GM19240 (cell line): ENCODE measurements at regions not wholly inside any gene's neighbourhood (a gene's known extent, or its start where the extent isn't known, plus 50 kb on each side); places are given as distances from the start of the nearest gene placed in this dataset.

Experiments
- DNase-seq: peaks from one replicate; pipeline ENCODE4 v3.0.0; 2011; ENCODE audit warnings: low spot score; ENCODE audit not compliant: insufficient read length

DNA sequence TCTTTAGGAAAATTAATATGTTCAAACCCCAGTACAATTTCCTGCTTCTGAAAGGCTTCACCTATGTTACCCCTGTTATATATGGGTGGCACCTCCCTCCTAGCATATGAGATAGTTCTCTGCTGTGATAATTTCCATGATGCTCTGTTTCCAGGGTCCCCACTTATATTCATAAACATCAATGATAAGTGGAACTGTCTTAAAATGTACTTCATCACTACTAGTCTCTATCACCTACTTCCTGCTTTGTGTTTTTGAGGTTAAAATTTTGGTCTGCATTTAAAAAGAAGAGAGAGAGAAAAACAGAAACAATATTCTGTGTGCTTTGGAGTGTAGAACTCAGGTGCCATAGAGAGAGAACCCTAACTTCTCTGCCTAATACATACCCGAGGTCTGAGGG, 234.7 kb downstream of the HTR1A start:
- DNase-seq: no peak

DNA sequence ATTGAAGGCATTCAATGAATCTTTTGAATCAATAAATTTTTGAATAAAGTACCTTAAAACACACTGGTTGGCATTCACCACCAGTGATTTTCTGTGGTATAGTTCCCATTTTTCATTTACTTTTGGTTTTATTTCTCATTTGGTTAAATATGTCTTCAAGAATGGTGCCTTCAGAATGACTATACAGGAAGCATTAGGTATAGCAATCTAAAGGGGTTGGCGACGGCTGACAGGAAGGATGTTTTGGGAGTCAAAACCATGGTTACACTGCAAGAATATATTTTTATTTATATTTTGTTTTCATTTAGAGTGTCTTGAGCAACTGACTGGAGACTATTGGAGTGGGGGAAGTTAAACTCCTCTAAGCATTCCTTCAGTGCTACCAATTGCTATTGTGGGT, 235.7 kb downstream of the HTR1A start:
- no peak for DNase-seq

DNA sequence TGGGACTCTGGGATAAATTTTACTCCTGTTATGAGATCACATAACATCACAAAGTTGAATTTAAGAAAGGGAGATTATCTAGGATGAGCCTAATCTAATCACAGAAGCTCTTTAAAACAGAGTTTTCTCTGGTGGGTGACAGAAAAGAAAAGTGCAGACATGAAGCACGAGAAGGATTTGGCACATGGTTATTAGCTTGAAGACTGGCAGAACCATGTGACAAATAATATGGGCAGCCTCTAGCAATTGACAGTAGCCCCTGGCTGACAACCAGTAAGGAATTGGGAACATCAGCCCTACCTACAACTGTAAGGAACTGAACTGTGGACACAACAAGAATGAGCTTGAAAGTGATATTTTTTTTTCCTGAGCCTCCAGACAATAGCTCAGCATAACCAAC, 243.1 kb downstream of the HTR1A start:
- no peak for DNase-seq

DNA sequence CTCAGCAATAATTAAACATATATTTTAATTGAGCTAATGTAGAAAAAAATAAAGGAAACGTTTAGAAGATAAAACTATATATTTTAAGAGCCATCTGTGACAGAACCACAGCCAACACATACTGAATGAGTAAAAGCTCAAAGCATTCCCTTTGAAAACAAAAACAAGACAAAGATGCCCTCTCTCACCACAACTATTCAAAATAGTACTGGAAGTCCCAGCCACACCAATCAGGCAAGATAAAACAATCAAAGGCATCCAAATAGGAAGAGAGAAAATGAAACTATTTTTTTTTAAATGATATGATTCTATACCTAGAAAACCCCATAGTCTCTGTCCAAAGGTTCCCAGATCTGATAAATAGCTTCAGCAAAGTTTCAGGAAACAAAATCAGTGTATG, 262.0 kb downstream of the HTR1A start:
- DNase-seq: no peak

DNA sequence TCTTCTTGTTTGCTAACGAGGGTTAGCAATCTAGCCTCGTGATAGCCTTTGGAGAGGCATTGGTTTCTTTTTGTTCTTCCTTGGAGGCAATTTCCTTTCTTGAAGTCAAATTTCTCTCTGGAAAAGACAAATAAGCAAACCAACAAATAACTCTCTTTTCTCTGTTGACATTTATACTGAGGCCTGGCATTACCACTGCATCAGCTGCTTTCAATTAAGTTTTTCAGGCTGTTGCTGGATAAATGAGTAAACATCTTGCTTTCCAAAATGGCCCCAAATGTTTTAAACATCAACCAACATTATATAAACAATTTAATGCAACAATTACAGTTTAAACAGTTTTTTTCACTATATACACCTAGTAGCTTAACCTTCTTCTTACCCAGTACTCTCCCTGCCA, 264.4 kb downstream of the HTR1A start:
- no peak for DNase-seq

DNA sequence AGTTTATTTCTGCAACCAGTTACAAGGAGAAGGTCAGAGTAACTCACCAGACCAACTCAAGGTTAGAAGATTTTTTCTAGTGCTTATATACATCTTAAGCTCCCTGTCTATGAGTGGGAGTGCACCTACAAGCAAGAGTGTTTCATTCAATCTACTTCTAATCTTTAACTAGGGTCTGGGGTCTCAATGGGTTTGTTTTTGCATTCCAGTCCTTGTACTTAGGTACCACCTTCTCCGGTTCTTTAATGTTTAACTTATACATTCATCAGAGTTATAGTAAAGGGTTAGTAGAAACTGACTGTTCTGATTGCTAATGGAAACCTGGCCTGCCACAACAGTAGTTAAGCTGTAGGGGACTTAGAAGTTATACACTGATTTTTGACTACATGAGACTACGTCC, 271.7 kb downstream of the HTR1A start:
- no peak for DNase-seq

DNA sequence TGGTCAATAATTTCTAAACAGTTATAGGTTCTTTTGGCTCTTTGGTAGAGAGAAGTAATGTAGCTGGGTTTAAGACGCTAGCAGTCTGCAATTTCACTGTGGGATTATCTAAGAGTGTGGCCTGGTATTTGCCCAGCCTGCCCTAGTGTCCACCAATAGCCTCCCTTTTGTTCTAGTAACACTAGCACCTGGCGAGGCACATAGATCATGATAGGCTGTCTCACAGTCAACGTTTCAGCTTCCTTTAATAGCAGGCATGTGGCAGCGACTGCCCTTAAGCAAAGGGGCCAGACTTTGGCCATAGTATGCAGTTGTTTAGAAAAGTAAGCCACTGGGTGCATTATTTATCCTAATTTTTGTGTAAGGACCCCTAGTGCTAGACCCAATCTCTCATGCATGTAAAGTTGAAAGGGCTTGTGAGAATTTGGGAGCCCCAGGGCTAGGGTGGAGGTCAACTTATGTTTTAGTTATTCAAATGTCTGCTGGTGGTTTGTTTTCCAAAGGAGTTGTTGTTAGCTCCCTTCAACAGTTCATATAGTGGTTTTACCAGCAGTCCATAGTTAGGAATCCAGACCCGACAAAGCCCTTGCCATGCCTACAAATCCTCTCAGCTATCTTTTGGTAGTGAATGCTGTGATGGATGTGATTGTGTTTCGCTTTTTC, 274.3 kb downstream of the HTR1A start:
- DNase-seq: no peak

DNA sequence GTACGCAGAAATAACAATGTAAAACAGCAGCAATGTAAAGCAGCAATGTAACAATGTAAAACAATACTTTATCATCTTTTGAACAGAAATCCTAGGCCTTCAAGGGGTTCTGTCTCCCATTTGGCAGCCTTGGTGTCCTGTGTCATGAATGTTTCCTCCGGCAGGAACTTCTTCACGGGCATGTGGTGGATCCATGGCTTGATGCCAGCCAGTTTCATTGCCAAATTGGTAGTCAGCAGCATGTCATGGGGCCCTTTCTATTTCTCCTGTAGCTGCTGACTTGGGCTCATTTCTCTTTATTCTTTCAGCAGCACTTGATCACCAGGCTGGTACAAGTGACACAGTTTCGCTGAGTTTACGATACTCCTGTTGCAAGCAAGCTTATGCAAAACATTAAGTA, 275.3 kb downstream of the HTR1A start:
- no peak for DNase-seq

DNA sequence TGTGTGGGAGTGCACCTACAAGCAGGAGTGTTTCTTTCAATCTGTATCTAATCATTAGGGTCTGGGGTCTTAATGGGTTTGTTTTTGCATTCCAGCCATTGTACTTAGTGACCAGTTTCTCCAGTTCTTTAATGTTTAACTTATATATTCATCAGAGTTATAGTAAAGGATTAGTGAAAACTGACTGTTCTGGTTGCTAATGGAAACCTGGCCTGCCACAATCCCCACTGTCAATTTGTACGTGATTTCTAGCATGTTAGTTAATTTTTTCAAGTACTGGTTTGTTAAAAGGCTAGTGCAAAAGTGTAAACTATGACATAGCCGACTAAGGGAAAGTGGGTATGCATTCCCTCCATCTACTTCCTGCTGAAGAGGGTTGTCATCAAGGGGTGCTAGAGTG, 276.1 kb downstream of the HTR1A start:
- DNase-seq: no peak

DNA sequence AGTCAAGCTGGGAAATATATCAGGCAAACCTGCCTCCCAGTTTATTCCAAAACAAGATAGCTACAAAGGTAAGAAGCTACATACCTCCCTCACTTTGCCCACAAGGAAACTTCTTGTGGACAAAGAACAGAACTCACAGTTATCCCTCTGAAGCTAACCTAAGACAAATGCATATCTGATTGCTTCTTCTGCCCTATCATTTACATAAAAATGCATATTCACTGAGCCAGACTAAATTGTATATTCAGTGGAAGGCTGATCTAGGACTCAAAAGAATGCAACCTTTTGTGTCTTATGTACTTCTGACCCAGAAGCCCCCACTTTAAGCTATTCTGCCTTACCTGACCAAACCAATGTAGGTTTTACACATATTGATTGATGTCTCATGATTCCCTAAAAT, 276.8 kb downstream of the HTR1A start:
- DNase-seq: no peak

DNA sequence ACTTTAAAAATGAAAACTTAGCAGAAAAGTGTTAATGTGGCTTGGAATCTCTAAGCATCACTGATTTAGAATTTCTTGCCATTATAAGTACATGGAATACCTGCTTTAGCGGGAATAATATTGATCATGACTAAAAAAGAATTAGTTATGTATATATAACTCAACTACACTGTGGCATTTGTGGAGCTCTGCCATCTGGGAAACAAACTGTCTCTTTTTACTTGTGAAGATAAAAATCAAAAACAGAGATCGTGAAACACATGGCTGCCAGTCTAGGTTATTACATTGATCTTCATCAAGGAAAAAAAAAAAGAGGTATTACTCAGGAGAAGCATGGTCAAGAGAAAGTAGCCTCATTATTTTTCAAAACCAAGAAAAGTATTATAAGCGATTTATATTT, 287.4 kb downstream of the HTR1A start:
- no peak for DNase-seq

DNA sequence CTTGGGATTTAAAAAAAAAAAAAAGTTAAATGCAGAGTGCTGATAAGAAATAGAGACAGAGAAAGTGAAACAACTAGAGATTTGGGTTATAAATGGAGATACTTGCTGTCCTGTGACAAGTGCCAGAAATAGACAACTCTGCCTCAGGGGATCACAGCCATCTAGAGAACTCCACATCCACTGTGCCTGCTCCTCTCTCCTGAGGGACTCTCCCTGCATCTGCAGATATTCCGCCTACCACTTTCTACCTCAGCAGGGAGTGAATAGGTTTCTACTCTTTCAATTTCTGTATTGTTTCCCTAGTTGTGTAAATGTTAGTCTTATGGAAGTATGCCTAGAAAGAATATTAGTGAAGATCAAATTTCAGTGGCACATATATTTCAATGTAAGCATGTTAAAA, 307.2 kb downstream of the HTR1A start:
- DNase-seq: no peak

DNA sequence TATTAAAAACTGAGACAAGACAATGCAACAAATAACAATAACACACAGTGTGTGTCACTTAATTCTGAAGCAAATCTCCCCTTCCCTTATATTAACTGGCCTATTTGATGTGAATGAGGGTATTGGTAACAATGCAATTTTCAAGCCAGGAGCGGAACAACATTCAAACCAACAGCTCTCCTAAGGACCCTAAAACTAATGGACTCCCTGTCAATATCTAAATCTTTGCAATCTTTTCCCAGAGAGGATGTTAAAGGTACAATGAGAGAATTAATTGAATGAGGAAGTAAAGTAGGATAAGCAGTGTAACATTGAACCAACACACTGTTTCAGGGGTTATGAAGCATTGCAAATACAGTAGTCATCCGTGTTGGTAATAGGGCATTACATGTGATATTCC, 311.7 kb downstream of the HTR1A start:
- no peak for DNase-seq

DNA sequence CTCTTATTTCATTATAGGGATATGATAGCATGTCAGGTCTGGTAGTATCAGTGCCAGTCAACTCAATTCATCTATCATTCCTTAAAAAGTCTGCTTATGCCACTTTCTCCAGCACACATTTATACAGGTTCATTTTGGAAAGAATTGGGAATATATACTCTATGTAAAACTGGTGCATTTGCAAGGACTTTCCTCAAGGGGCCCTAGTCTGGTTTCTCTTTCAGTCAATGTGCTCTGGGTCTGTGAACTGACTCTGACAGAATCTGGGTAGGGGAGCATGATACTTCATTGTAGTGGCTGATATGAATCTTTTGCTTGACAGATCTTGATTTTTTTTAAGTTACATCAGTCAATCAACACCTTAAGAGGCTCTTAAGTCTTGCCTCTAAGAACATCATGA, 313.9 kb downstream of the HTR1A start:
- DNase-seq: no peak

DNA sequence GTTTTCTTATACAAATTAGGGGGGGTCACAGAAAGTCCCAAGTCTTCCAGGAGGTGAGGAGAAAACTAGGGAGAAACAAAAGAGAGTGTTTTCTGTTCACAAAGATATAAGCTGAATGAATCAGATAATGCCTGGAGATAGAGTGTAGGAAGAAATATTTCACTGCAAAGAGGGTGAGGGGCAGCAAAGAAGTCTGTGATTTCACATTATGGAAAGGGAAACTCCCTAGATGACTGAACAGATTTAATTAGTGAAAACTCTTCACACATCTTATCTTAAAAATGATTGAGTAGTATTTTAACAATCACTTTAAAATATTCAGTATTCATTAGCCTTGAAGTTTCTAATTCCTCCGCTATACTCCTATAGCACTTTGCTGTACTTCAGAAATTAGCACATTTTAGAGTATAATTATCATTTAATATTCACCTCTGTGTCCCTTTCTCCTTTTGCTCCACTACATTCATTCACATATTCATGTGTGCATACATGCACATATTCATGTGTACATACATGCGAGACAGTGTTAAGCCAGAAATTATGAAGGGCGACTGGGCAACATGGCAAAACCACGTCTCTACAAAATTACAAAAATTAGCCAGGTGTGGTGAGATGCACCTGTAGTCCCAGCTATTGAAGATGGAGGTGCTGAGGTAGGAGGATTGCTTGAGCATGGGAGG, 332.2 kb downstream of the HTR1A start:
- DNase-seq: no peak

DNA sequence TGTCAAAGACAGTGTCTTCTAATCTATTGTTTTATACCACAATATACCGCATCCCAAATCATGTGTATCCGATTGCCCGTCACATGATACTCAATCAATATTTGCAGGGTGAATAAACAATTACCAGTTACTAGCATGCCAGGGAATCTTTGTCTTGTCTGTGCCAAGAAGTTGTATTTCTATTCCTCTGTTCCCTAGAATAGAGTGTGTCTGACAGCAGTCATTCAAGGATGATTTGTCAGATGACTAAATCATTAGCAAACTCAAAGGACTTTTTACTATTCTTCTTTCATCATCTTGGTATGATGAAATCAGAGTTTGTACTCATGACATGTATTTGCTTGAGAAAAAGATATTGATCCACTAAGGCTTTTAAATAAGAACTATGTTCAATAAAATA, 348.8 kb downstream of the HTR1A start:
- no peak for DNase-seq

DNA sequence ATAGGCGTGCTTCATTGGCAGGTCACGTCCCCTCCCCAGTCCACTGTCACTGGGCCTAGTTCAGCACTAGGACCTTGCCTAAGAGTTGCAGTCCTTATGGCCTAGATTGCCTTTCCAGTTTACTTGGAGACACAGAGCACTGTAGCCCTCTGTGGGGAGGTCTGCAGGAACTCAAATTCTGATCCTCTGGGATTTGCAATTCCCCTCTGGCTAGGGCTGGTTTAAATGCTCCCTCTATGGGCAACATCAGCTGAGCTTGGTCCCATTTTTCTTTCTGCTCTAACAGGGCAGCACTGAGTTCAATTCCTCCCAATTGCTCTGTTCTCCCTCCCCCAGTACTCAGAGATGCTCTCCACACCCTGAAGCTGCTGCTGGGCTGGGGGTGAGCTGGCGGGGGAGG, 358.2 kb downstream of the HTR1A start:
- no peak for DNase-seq

DNA sequence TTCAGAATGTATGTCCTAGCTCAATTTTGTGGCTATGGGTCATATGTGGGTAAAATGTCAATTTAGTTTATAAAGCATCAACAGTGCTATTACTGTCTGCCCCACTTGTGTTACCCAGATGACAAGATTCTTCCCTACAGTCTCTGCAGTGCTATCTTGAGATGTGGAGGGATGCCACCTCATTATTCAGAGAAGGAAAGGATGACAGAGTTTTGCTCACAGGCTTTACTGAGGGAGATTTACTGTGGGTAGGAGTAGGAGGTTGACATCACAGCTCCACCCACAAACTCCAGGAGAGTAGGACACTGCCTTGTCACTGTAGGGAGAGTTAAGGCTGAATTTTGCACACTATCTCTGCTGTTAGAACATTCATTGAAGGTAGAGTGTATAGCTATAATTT, 359.3 kb downstream of the HTR1A start:
- no peak for DNase-seq

DNA sequence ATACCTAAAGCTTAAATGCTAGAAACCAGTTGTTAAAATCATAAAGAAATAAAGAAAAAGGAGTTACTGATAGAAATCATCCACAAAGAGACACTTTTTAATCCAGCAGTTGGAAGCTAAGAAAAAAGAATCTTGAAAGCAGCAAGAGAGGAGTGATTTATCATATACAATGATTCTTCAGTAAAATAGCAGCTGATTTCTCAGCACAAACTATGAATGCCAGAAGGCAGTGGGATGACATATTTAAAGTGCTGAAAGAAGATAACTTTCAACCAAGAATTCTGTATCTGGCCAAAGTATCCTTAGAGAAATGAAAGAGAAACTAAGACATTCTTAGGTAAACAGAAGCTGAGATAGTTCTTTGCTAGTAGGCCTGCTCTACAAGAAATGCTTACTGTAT, 366.0 kb downstream of the HTR1A start:
- no peak for DNase-seq

DNA sequence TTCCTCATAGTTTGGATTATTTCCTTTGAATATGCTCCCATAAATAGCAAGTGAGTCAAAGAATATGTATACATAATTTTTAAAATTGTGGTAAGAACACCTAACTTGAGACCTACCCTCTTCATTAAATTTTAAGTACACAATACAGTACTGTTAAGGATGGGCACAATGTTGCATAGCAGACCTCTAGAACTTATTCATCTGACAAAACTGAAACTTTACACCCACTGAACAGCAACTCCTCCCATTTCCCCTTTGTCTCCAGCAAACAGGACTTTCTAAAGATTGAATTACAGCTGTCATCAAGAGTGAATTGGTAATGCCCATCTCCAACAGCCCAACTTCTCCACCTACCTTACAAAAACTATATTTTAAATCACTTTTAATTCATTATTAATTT, 388.9 kb downstream of the HTR1A start:
- no peak for DNase-seq

DNA sequence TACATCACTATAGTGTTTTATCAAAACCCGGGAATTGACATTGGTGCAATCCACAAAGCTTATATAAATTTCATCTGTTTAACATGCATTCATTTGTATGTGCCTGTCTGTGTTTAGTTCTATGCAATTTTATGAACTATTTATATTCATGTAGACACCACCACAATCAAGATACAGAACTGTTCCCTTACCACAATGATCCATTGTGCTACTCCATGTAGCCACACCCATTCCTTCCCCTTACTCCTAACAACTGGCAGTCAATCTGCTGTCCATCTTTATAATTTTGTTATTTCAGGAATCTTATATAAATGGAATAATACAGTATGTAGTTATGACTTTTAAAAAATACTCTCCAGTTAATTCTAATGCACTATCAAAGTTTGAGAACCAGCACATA, 389.5 kb downstream of the HTR1A start:
- DNase-seq: no peak

DNA sequence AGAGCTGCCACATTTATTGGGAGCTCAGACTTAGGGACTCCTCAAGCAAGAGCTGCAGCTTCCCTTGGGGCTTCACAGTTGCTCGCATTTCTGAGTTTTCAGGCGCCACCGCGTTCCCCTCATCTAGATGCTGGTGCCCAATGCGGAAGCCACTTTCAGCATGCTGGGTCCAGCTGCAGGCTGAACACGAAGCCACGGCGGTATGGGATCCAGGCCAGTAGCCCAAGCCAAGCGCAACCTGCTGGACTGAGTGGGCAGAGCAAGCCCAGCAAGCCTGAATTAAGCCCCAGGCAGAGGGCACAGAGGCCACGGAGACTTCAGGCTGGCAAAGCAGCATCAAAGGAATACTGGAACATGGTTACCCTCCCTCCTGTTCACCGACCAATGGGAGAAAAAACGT, 391.5 kb downstream of the HTR1A start:
- no peak for DNase-seq

DNA sequence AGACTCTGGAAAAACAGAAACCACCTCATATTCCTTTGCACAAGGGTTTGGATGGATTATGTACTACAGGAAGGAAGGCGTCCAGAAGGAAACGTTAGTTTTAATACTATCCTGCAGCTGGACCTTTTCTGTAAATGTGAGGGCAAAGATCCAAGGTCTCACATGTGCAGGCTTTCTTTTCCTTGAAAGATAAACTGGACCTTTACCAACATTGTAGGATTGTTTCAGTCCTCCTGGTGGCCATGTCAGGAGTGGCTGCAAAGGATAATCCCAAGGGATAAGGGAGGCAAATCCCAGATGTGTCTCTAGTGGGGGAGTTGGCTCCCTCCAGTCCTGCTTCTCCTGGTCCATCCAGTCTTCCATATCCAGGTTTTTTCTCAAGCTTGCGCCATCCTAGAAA, 397.5 kb downstream of the HTR1A start:
- DNase-seq: no peak
